ENCODE measurements at regions not wholly inside any gene's neighbourhood (a gene's known extent, or its start where the extent isn't known, plus 50 kb on each side); places are given as distances from the start of the nearest gene placed in this dataset.

DNA sequence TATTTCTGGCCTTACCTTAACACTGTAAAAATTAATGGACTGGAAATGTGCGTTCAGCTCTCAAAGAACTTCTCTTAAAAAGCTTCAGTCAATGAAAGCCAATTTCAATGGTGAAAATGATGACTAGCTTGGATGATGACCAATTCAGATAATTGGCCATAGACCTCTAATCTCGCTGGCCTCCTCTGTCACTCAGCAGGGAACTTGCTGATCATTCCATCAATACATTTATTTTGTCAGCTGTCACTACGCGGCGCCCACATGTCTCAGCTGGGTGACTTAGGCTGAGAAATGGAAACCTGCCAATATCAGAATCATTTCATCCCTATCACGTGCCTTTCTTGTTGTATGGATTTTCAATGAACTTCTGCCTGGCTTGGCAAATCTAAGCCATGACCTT, 673.0 kb upstream of the AUTS2 start:
- TF ChIP-seq, protein P1, sequence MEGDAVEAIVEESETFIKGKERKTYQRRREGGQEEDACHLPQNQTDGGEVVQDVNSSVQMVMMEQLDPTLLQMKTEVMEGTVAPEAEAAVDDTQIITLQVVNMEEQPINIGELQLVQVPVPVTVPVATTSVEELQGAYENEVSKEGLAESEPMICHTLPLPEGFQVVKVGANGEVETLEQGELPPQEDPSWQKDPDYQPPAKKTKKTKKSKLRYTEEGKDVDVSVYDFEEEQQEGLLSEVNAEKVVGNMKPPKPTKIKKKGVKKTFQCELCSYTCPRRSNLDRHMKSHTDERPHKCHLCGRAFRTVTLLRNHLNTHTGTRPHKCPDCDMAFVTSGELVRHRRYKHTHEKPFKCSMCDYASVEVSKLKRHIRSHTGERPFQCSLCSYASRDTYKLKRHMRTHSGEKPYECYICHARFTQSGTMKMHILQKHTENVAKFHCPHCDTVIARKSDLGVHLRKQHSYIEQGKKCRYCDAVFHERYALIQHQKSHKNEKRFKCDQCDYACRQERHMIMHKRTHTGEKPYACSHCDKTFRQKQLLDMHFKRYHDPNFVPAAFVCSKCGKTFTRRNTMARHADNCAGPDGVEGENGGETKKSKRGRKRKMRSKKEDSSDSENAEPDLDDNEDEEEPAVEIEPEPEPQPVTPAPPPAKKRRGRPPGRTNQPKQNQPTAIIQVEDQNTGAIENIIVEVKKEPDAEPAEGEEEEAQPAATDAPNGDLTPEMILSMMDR (conservative IDR thresholded peaks at IDR 0.05; ENCODE audit: low read depth, low read length): no peak
- no peak for TF ChIP-seq EZH2phosphoT487 (IDR thresholded peaks at IDR 0.05; ENCODE audit: borderline replicate concordance, low read length)
